ENCODE measurements at regions not wholly inside any gene's neighbourhood (a gene's known extent, or its start where the extent isn't known, plus 50 kb on each side); places are given as distances from the start of the nearest gene placed in this dataset.
"Not testable (repeated sequence)": the region's sequence is repeated elsewhere in the genome, so short reads cannot be mapped to it uniquely, and the experiment has no call there.

- TF ChIP-seq CTCF (conservative IDR thresholded peaks at IDR 0.05) = no peak
- H3K36me3 Mint-ChIP-seq (ENCODE audit: low read depth) = no peaks in the 10 kb centered on the region
- peaks cover 11% of the 10 kb centered on the region for H3K9me3 Mint-ChIP-seq
- H3K4me3 Mint-ChIP-seq = no peak overlapping the region
- no peak for DNase-seq (ENCODE audit: low read depth, low spot score)
- H3K27ac Mint-ChIP-seq (ENCODE audit: unreplicated experiment) = no peak overlapping the region
- H3K4me1 Mint-ChIP-seq = no peaks in the 10 kb centered on the region
- H3K27me3 Mint-ChIP-seq (ENCODE audit: low read depth) = no peaks in the 10 kb centered on the region
Observed at GRCh38 chr4:160362478-160362877, 1259.6 kb downstream of the RAPGEF2 start.

- Mint-ChIP-seq H3K36me3 (ENCODE audit: low read depth) (no peaks in the 10 kb centered on the region), H3K27me3 (ENCODE audit: low read depth) (no peaks in the 10 kb centered on the region), H3K4me1 (no peaks in the 10 kb centered on the region), H3K4me3 (no peak overlapping the region), H3K27ac (ENCODE audit: unreplicated experiment) (no peak overlapping the region), H3K9me3 (peaks cover 11% of the 10 kb centered on the region)
- TF ChIP-seq CTCF (conservative IDR thresholded peaks at IDR 0.05) = no peak
- DNase-seq (ENCODE audit: low read depth, low spot score) = no peak
Observed at GRCh38 chr4:160364217-160364616, 1261.3 kb downstream of the RAPGEF2 start.

GRCh38 chr4:160364665-160365064, 1261.8 kb downstream of the RAPGEF2 start:
- peaks cover 11% of the 10 kb centered on the region for H3K9me3 Mint-ChIP-seq
- not testable (repeated sequence) for H3K4me3 Mint-ChIP-seq; H3K27me3 Mint-ChIP-seq (ENCODE audit: low read depth); H3K36me3 Mint-ChIP-seq (ENCODE audit: low read depth); H3K27ac Mint-ChIP-seq (ENCODE audit: unreplicated experiment); H3K4me1 Mint-ChIP-seq; DNase-seq (ENCODE audit: low read depth, low spot score)

- not testable (repeated sequence) for H3K36me3 Mint-ChIP-seq (ENCODE audit: low read depth); H3K4me1 Mint-ChIP-seq; H3K4me3 Mint-ChIP-seq; H3K27me3 Mint-ChIP-seq (ENCODE audit: low read depth); DNase-seq (ENCODE audit: low read depth, low spot score); H3K27ac Mint-ChIP-seq (ENCODE audit: unreplicated experiment)
- peaks cover 11% of the 10 kb centered on the region for H3K9me3 Mint-ChIP-seq
Observed at GRCh38 chr4:160365383-160365782, 1262.5 kb downstream of the RAPGEF2 start.

- Mint-ChIP-seq H3K4me3 (no peak overlapping the region), H3K27me3 (ENCODE audit: low read depth) (no peaks in the 10 kb centered on the region), H3K9me3 (no peaks in the 10 kb centered on the region), H3K4me1 (no peaks in the 10 kb centered on the region), H3K27ac (ENCODE audit: unreplicated experiment) (no peak overlapping the region), H3K36me3 (ENCODE audit: low read depth) (no peaks in the 10 kb centered on the region)
- DNase-seq (ENCODE audit: low read depth, low spot score) = no peak
- TF ChIP-seq CTCF (conservative IDR thresholded peaks at IDR 0.05) = no peak
Observed at GRCh38 chr4:160370046-160370445, 1267.2 kb downstream of the RAPGEF2 start.

- Mint-ChIP-seq H3K27ac (ENCODE audit: unreplicated experiment) (no peak overlapping the region), H3K4me1 (no peaks in the 10 kb centered on the region), H3K36me3 (ENCODE audit: low read depth) (no peaks in the 10 kb centered on the region), H3K27me3 (ENCODE audit: low read depth) (no peaks in the 10 kb centered on the region), H3K4me3 (no peak overlapping the region), H3K9me3 (no peaks in the 10 kb centered on the region)
- no peak for DNase-seq (ENCODE audit: low read depth, low spot score)
- no peak for TF ChIP-seq CTCF (conservative IDR thresholded peaks at IDR 0.05)
Observed at GRCh38 chr4:160371446-160371845, 1268.6 kb downstream of the RAPGEF2 start.

- no peak for DNase-seq (ENCODE audit: low read depth, low spot score)
- H3K27me3 Mint-ChIP-seq (ENCODE audit: low read depth) = no peaks in the 10 kb centered on the region
- H3K27ac Mint-ChIP-seq (ENCODE audit: unreplicated experiment) = no peak overlapping the region
- no peaks in the 10 kb centered on the region for H3K4me1 Mint-ChIP-seq
- no peak overlapping the region for H3K4me3 Mint-ChIP-seq
- H3K36me3 Mint-ChIP-seq (ENCODE audit: low read depth) = no peaks in the 10 kb centered on the region
- no peaks in the 10 kb centered on the region for H3K9me3 Mint-ChIP-seq
- no peak for TF ChIP-seq CTCF (conservative IDR thresholded peaks at IDR 0.05)
Observed at GRCh38 chr4:160372390-160372789, 1269.5 kb downstream of the RAPGEF2 start.

Data from neural crest cell (in vitro differentiated cells).